Raji (cell line): ENCODE measurements at regions not wholly inside any gene's neighbourhood (a gene's known extent, or its start where the extent isn't known, plus 50 kb on each side); places are given as distances from the start of the nearest gene placed in this dataset.

Experiments
- POLR2A ChIP-seq: IDR thresholded peaks from 2 replicates; pipeline ENCODE4 v1.6.1; 2011; ENCODE audit warnings: low read depth, low read length, control low read depth; ENCODE audit not compliant: insufficient read depth

DNA sequence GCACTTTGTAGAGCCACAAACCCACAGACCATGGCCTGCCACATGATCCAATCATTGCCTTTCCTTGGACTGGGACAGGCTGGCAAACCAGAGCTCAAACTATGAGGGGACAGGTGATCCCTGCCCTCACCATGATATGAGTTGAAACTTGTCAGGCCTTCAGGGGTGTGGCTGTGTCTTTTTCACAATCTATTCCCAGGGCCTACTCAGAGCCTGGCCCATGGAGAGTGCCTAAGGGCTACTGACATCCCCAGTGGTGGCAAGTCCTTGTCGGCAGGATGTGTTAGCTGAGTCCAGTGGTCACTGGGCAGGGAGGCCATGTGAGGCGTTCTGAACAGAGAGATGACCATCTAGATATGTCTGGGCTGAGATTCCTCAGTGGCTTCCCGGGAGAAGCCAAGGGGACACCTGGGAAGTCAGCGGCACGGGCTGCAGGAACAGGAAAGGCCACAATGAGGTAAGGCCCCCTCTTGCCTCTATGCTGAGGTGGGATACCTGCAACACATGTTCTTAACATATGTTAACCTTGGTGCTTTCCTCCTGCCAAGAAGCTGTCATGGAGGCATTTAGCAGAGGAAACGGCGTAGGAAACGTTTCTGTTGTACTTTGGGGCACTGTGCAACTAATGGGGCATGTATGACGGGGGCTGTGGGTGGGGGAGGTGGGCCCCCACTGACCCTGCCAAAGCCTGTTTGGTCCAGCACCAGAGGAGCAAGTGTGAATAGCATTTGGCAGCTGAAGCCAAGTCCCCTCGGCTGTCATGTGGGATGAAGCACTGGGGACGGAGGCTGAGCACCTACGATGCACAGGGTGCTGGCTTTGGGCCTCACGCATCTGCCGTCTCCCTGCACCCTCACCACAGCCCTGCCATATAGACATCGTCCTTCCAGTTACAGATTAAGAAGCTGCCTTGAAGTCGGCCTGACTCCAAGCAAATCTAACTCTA is 384.0 kb downstream of the RPS24 start:
- TF ChIP-seq POLR2A: no peak

DNA sequence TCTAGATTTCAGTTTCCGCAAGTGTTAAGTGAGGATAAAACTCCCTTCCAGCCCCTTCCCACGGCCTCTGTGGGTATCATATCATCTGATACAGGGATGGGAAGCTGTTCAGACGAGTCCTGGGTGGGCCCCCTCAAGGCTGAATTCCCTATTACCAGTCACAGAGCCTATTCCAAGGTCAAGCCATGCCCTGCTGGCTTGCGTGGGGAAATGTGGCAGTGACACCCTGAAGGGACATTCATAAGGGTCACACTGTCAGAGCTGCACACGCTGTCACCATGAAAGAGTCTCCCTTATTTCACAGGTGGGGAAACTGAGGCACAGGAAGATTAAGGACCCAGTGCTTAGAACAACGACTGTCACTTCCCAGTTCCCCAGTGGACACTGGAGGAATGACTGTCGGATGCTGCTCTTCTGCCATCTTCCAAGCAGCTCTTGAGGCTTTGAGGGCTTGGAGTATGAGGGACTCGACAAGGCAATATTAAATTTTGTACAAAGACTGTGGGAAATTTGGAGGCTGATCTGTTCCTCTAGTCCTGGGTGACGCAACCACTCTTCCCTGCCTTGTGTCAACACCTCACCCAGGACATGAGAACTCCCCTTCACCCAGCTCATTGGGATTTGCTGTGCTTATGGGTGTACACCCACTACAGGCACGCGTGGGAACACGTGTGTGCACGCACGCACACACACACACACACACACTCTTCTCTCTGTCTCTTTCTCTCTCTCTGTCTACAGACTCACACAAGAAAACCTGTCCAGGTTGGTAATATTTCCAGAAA is 386.0 kb downstream of the RPS24 start:
- TF ChIP-seq POLR2A: no peak

DNA sequence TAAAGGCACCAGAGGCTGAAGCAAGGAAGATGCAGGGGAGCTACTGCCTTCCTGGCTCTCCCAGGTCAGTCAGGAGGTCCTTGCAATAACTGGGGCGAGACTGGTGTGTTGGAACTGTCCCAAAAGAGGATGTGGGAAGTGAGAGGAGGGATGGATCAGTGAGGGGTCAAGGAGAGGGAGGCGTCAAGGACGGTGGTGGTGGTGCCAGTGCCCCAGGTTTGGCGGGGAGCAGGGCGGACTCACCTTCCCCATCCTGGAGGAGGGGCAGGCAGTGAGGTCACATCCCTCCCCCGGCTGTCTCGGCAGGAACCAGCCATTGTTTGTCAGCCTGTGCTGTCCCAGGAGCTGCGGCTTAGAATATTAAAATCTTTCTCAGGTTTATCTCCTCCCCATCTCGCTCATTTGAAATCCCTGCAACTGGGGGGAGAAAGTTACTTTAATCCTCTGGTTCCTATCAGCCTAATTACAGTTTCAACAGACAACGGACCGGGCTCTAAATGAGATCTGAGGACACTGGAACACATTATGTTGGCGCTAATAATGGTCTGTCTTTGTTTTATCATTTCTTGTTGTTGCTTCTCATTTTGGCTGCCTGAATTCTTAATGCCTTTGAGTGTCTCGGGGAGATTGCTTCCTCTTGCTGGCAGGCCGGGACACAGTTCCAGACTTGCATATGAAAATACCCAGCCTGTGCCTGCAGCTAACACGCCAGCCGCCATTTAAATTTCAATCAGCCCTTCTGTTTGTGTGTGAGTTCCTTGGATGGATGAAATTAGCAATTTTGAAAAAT is 387.5 kb downstream of the RPS24 start:
- TF ChIP-seq POLR2A: no peak

- TF ChIP-seq POLR2A: no peak
These were observed 391.1 kb downstream of the RPS24 start for GRCh38 chr10:78424723-78425122.

- TF ChIP-seq POLR2A: no peak
These were observed 392.5 kb downstream of the RPS24 start for GRCh38 chr10:78426181-78426580.

DNA sequence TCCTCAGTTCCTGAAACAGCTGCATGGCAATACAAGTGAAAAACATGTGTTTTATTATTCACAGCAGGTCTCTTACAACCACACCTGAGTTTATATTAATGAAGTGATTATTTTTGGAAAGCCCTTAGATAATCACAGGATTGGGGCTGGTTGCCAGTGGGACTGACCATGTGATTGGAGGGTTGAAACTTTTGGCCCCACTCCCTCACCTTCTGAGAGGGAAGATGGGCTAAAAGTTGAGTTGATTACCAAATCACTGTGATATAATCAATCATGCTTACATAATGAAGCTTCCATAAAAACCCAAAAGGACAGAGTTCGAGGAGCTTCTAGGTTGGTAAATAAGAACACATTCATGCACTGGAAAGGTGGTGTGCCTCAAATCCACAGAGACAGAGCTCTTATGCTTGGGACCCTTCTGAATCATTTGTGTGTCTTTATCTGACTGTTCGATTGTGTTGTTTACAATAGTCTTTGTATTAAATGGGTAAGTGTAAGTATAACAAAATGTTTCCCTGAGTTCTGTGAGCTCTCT is 393.9 kb downstream of the RPS24 start:
- TF ChIP-seq POLR2A: no peak

- TF ChIP-seq POLR2A: no peak
These were observed 394.9 kb downstream of the RPS24 start for GRCh38 chr10:78428579-78428978.

DNA sequence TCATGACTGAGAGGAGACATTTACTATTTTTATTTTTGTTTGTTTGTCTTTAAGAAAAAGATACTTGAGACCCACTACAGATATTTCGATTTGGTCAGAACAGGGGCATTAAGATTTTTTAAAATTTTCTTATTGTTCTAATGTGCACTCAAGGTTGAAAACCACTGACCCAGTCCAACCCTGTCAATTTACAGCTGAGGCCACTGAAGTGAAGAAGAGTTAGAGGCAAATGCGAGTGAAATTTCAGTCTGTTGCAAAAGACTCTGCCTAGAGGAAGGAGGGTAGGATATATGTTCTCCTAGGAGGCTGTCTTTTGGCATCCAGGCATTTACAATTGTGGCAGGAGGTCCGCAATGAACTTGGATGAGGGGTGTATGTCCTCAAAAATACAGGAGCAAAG is 396.3 kb downstream of the RPS24 start:
- no peak for TF ChIP-seq POLR2A

- no peak for TF ChIP-seq POLR2A
These were observed 398.9 kb downstream of the RPS24 start for GRCh38 chr10:78432583-78432982.

GRCh38 chr10:78433076-78433595 is 399.5 kb downstream of the RPS24 start:
- no peak for TF ChIP-seq POLR2A

DNA sequence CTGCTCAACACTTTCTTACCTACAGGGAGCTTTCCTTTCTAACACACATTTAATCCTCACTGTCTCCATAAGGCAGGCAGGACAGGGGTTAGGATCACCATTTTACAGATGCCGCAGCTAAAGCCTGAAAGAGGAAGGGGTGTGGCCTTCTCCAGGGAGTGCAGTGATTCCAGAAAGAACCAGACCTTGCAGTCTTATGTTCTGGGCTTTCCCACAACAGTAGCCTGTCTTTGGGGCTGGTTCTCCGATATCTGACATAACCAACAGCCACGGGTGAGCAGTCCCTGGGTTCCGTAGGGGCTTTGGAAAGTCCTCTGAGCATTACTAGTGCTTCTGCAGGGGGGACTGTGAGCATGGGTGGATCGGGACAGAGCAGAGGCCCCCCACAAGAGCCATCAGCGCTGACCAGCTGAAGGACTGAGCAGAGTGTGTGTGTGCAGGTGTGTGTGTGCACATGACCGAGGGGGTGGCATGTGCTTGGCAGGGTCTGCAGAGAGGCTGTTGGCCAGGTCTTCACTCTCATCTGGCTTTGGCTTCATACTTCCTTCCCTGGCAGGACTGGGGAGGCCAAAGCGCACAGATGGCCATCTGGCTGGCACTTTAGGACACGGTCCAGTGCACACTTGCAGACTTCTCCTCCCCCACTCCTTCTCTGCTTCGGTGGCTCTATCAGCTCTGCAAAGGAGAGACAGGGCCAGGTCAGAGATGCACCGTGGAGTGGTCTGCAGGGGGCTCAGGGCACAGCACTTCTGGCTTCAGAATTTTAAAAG is 400.3 kb downstream of the RPS24 start:
- no peak for TF ChIP-seq POLR2A

- no peak for TF ChIP-seq POLR2A
These were observed 401.2 kb downstream of the RPS24 start for GRCh38 chr10:78434886-78435285.

DNA sequence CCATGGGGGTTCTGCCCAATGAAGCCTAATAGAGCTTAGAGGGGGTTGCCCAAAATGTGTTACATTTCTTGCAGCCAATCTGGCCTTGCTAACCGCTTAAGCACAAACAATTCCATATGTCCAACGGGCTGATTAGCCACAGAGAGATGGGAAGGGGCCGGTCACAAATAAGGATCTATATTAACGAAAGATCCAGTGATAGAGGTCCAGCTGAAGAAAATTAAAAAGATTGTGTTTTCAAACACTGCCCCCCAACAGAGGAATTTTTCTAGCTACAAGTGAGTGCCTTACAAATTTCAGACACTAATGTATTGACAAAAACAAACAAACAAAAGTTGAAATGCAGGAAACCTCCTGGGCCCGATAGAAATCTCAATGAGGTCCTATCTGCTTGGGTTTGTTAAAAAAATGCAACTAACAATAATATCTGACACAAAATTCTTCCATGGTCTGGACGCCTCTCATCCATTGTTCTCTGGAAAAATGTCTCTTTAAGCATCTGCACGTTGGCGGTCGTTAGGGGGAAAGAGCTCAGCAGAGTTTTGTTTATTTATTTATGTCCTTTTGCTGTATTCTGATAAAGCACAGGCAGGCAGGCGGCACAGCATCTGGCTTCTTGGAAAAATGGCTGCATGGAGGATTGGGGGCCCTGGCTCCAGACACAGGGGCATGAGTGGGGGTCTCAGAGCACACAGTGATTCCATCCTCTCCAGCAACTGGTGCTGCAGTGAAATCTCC is 402.0 kb downstream of the RPS24 start:
- no peak for TF ChIP-seq POLR2A
